ENCODE measurements at regions not wholly inside any gene's neighbourhood (a gene's known extent, or its start where the extent isn't known, plus 50 kb on each side); places are given as distances from the start of the nearest gene placed in this dataset.

DNA sequence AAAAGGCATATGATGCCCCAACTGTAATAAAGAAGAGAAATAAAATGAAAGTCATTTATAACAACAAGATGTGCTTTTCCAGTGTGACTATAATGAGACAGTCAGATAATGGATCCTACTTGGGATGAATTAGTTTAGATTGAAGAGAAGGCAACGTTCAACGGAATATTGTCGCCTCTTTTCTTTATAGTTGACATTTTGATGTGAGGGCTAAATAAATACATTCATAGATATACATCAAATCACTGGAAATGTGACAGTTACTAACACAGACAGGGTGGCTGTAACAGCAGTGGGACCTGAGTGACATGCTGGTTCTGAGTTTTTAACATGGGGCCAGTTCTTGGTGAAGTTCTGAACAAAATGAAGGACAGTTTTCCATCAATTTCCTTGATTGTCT lies 61.1 kb upstream of the ATP2B2 start:
- TF ChIP-seq CTCF (IDR thresholded peaks at IDR 0.05; ENCODE audit: insufficient read depth, low read depth, low read length) (no peak), EZH2 (IDR thresholded peaks at IDR 0.05; ENCODE audit: insufficient read depth, low read length) (no peak)

All from astrocyte (in vitro differentiated cells and primary cell).